ENCODE measurements at regions not wholly inside any gene's neighbourhood (a gene's known extent, or its start where the extent isn't known, plus 50 kb on each side); places are given as distances from the start of the nearest gene placed in this dataset.
"Not testable (repeated sequence)": the region's sequence is repeated elsewhere in the genome, so short reads cannot be mapped to it uniquely, and the experiment has no call there.

- H3K4me1 ChIP-seq (ENCODE audit: control insufficient read depth in 5 of 5, insufficient read depth in 5 of 5, low read length in 5 of 5) = no peaks in the 10 kb centered on the region
- H3K9me3 ChIP-seq (ENCODE audit: control insufficient read depth in 5 of 5, low read length in 5 of 5) = no peaks in the 10 kb centered on the region
- H3K9ac ChIP-seq (ENCODE audit: low read length in 5 of 5) = no peak overlapping the region
- no peak overlapping the region for H3K4me3 ChIP-seq (ENCODE audit: low read depth in 1 of 5, low read length in 5 of 5)
- peaks cover 0 to 8% (median 5%) of the 10 kb centered on the region in 5 donors for H3K27me3 ChIP-seq (ENCODE audit: control insufficient read depth in 5 of 5, insufficient read depth in 4 of 5, low read length in 5 of 5)
- no peaks in the 10 kb centered on the region for H3K36me3 ChIP-seq (ENCODE audit: control insufficient read depth in 5 of 5, insufficient read depth in 5 of 5, low read length in 5 of 5)
- H3K27ac ChIP-seq (ENCODE audit: low read depth, low read length) = no peak overlapping the region
Measured at GRCh38 chr2:241997017-241997416, 127.5 kb downstream of the RTP5 start.

DNA sequence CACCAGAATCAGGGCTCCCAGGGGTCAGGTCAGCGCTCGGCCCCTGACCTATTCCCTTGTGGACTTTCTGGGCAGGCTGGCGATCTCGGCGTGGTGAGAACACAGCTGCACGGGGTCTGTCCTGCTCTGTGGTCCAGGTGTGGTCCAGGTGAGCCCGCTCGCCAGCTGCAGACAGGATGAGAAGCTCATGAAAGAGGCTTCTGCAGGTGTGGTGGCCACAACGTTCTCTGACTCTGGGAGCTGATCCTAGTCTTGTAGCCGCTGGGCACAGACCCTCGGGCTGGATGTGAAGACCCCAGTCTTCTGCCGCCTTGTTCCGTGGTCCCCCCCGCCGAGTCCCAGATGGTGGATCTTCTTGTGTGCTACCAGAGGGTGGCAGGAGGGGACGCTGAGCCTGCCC lies 129.7 kb downstream of the RTP5 start:
- Histone ChIP-seq H3K4me1 (ENCODE audit: control insufficient read depth in 5 of 5, insufficient read depth in 5 of 5, low read length in 5 of 5) (peaks cover 0 to 2% (median 0%) of the 10 kb centered on the region in 5 donors), H3K27ac (ENCODE audit: low read depth, low read length) (no peak overlapping the region), H3K4me3 (ENCODE audit: low read depth in 1 of 5, low read length in 5 of 5) (no peak overlapping the region), H3K36me3 (ENCODE audit: control insufficient read depth in 5 of 5, insufficient read depth in 5 of 5, low read length in 5 of 5) (no peaks in the 10 kb centered on the region), H3K9me3 (ENCODE audit: control insufficient read depth in 5 of 5, low read length in 5 of 5) (no peaks in the 10 kb centered on the region), H3K27me3 (ENCODE audit: control insufficient read depth in 5 of 5, insufficient read depth in 4 of 5, low read length in 5 of 5) (peaks cover 0 to 8% (median 5%) of the 10 kb centered on the region in 5 donors), H3K9ac (ENCODE audit: low read length in 5 of 5) (no peak overlapping the region)

- peaks cover 0 to 2% (median 0%) of the 10 kb centered on the region in 5 donors for H3K4me1 ChIP-seq (ENCODE audit: control insufficient read depth in 5 of 5, insufficient read depth in 5 of 5, low read length in 5 of 5)
- H3K27ac ChIP-seq (ENCODE audit: low read depth, low read length) = no peak overlapping the region
- no peak overlapping the region for H3K9ac ChIP-seq (ENCODE audit: low read length in 5 of 5)
- H3K27me3 ChIP-seq (ENCODE audit: control insufficient read depth in 5 of 5, insufficient read depth in 4 of 5, low read length in 5 of 5) = peaks cover 0 to 8% (median 5%) of the 10 kb centered on the region in 5 donors
- H3K36me3 ChIP-seq (ENCODE audit: control insufficient read depth in 5 of 5, insufficient read depth in 5 of 5, low read length in 5 of 5) = no peaks in the 10 kb centered on the region
- H3K9me3 ChIP-seq (ENCODE audit: control insufficient read depth in 5 of 5, low read length in 5 of 5) = peaks cover 0 to 3% (median 0%) of the 10 kb centered on the region in 5 donors
- H3K4me3 ChIP-seq (ENCODE audit: low read depth in 1 of 5, low read length in 5 of 5) = no peak overlapping the region
Measured at GRCh38 chr2:242001853-242002252, 132.3 kb downstream of the RTP5 start.

GRCh38 chr2:242002944-242003343 lies 133.4 kb downstream of the RTP5 start:
- Histone ChIP-seq H3K27me3 (ENCODE audit: control insufficient read depth in 5 of 5, insufficient read depth in 4 of 5, low read length in 5 of 5) (peaks cover 0 to 8% (median 5%) of the 10 kb centered on the region in 5 donors), H3K9ac (ENCODE audit: low read length in 5 of 5) (no peak overlapping the region), H3K4me1 (ENCODE audit: control insufficient read depth in 5 of 5, insufficient read depth in 5 of 5, low read length in 5 of 5) (peaks cover 0 to 2% (median 0%) of the 10 kb centered on the region in 5 donors), H3K9me3 (ENCODE audit: control insufficient read depth in 5 of 5, low read length in 5 of 5) (peaks cover 0 to 3% (median 0%) of the 10 kb centered on the region in 5 donors), H3K36me3 (ENCODE audit: control insufficient read depth in 5 of 5, insufficient read depth in 5 of 5, low read length in 5 of 5) (no peaks in the 10 kb centered on the region), H3K27ac (ENCODE audit: low read depth, low read length) (no peak overlapping the region), H3K4me3 (ENCODE audit: low read depth in 1 of 5, low read length in 5 of 5) (no peak overlapping the region)

GRCh38 chr2:242004223-242004901 lies 134.8 kb downstream of the RTP5 start:
- no peak overlapping the region for H3K4me3 ChIP-seq (ENCODE audit: low read depth in 1 of 5, low read length in 5 of 5)
- peaks cover 0 to 2% (median 0%) of the 10 kb centered on the region in 5 donors for H3K27me3 ChIP-seq (ENCODE audit: control insufficient read depth in 5 of 5, insufficient read depth in 4 of 5, low read length in 5 of 5)
- peaks cover 0 to 2% (median 0%) of the 10 kb centered on the region in 5 donors for H3K4me1 ChIP-seq (ENCODE audit: control insufficient read depth in 5 of 5, insufficient read depth in 5 of 5, low read length in 5 of 5)
- H3K9me3 ChIP-seq (ENCODE audit: control insufficient read depth in 5 of 5, low read length in 5 of 5) = peaks cover 0 to 3% (median 0%) of the 10 kb centered on the region in 5 donors
- no peaks in the 10 kb centered on the region for H3K36me3 ChIP-seq (ENCODE audit: control insufficient read depth in 5 of 5, insufficient read depth in 5 of 5, low read length in 5 of 5)
- H3K9ac ChIP-seq (ENCODE audit: low read length in 5 of 5) = no peak overlapping the region
- H3K27ac ChIP-seq (ENCODE audit: low read depth, low read length) = no peak overlapping the region

- H3K27ac ChIP-seq (ENCODE audit: low read depth, low read length) = no peak overlapping the region
- peaks cover 0 to 2% (median 0%) of the 10 kb centered on the region in 5 donors for H3K4me1 ChIP-seq (ENCODE audit: control insufficient read depth in 5 of 5, insufficient read depth in 5 of 5, low read length in 5 of 5)
- no peak overlapping the region for H3K4me3 ChIP-seq (ENCODE audit: low read depth in 1 of 5, low read length in 5 of 5)
- no peaks in the 10 kb centered on the region for H3K36me3 ChIP-seq (ENCODE audit: control insufficient read depth in 5 of 5, insufficient read depth in 5 of 5, low read length in 5 of 5)
- H3K9me3 ChIP-seq (ENCODE audit: control insufficient read depth in 5 of 5, low read length in 5 of 5) = peaks cover 0 to 3% (median 0%) of the 10 kb centered on the region in 5 donors
- no peak overlapping the region for H3K9ac ChIP-seq (ENCODE audit: low read length in 5 of 5)
- no peaks in the 10 kb centered on the region for H3K27me3 ChIP-seq (ENCODE audit: control insufficient read depth in 5 of 5, insufficient read depth in 4 of 5, low read length in 5 of 5)
Measured at GRCh38 chr2:242004902-242005230, 135.3 kb downstream of the RTP5 start.

DNA sequence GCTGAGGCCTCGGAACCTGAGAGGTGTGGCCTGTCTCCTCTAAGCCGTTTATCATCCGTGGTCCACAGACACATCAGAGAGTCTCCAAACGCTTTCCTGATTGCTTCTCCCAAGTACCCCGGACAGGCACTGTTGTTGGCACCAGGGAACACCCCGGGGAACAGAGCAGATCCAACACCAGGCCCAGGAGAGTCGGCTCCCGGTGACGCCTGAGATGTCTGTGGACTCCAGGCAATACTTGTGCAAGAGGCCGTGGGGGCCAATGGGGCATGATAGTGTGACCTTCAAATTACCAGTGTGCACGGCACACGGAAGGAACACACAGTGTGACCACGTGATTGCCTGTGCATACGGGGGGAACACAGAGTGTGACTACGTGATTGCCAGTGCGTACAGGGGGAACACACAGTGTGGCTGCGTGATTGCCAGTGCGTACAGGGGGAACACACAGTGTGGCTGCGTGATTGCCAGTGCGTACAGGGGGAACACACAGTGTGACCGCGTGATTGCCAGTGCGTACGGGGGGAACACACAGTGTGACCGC lies 136.6 kb downstream of the RTP5 start:
- H3K9ac ChIP-seq (ENCODE audit: low read length in 5 of 5); H3K4me3 ChIP-seq (ENCODE audit: low read depth in 1 of 5, low read length in 5 of 5); H3K4me1 ChIP-seq (ENCODE audit: control insufficient read depth in 5 of 5, insufficient read depth in 5 of 5, low read length in 5 of 5); H3K9me3 ChIP-seq (ENCODE audit: control insufficient read depth in 5 of 5, low read length in 5 of 5); H3K36me3 ChIP-seq (ENCODE audit: control insufficient read depth in 5 of 5, insufficient read depth in 5 of 5, low read length in 5 of 5); H3K27me3 ChIP-seq (ENCODE audit: control insufficient read depth in 5 of 5, insufficient read depth in 4 of 5, low read length in 5 of 5); H3K27ac ChIP-seq (ENCODE audit: low read depth, low read length): not testable (repeated sequence)

- H3K9me3 ChIP-seq (ENCODE audit: control insufficient read depth in 5 of 5, low read length in 5 of 5); H3K27me3 ChIP-seq (ENCODE audit: control insufficient read depth in 5 of 5, insufficient read depth in 4 of 5, low read length in 5 of 5); H3K36me3 ChIP-seq (ENCODE audit: control insufficient read depth in 5 of 5, insufficient read depth in 5 of 5, low read length in 5 of 5); H3K9ac ChIP-seq (ENCODE audit: low read length in 5 of 5); H3K27ac ChIP-seq (ENCODE audit: low read depth, low read length); H3K4me1 ChIP-seq (ENCODE audit: control insufficient read depth in 5 of 5, insufficient read depth in 5 of 5, low read length in 5 of 5); H3K4me3 ChIP-seq (ENCODE audit: low read depth in 1 of 5, low read length in 5 of 5): not testable (repeated sequence)
Measured at GRCh38 chr2:242008908-242009307, 139.4 kb downstream of the RTP5 start.

GRCh38 chr2:242009846-242010245 lies 140.3 kb downstream of the RTP5 start:
- H3K4me3 ChIP-seq (ENCODE audit: low read depth in 1 of 5, low read length in 5 of 5); H3K4me1 ChIP-seq (ENCODE audit: control insufficient read depth in 5 of 5, insufficient read depth in 5 of 5, low read length in 5 of 5); H3K36me3 ChIP-seq (ENCODE audit: control insufficient read depth in 5 of 5, insufficient read depth in 5 of 5, low read length in 5 of 5); H3K27me3 ChIP-seq (ENCODE audit: control insufficient read depth in 5 of 5, insufficient read depth in 4 of 5, low read length in 5 of 5); H3K9ac ChIP-seq (ENCODE audit: low read length in 5 of 5); H3K27ac ChIP-seq (ENCODE audit: low read depth, low read length); H3K9me3 ChIP-seq (ENCODE audit: control insufficient read depth in 5 of 5, low read length in 5 of 5): not testable (repeated sequence)

- not testable (repeated sequence) for H3K27ac ChIP-seq (ENCODE audit: low read depth, low read length); H3K4me3 ChIP-seq (ENCODE audit: low read depth in 1 of 5, low read length in 5 of 5); H3K36me3 ChIP-seq (ENCODE audit: control insufficient read depth in 5 of 5, insufficient read depth in 5 of 5, low read length in 5 of 5); H3K27me3 ChIP-seq (ENCODE audit: control insufficient read depth in 5 of 5, insufficient read depth in 4 of 5, low read length in 5 of 5); H3K9ac ChIP-seq (ENCODE audit: low read length in 5 of 5); H3K4me1 ChIP-seq (ENCODE audit: control insufficient read depth in 5 of 5, insufficient read depth in 5 of 5, low read length in 5 of 5); H3K9me3 ChIP-seq (ENCODE audit: control insufficient read depth in 5 of 5, low read length in 5 of 5)
Measured at GRCh38 chr2:242010252-242011166, 141.0 kb downstream of the RTP5 start.
